HG03097 (cell line): ENCODE measurements at regions not wholly inside any gene's neighbourhood (a gene's known extent, or its start where the extent isn't known, plus 50 kb on each side); places are given as distances from the start of the nearest gene placed in this dataset.
"Not testable (repeated sequence)": the region's sequence is repeated elsewhere in the genome, so short reads cannot be mapped to it uniquely, and the experiment has no call there.

Experiments used
- ATAC-seq: cut with Tn5 transposase; IDR thresholded peaks from one replicate; pipeline ENCODE4 v1.9.1; 2021; ENCODE audit not compliant: unreplicated experiment, low FRiP score

DNA sequence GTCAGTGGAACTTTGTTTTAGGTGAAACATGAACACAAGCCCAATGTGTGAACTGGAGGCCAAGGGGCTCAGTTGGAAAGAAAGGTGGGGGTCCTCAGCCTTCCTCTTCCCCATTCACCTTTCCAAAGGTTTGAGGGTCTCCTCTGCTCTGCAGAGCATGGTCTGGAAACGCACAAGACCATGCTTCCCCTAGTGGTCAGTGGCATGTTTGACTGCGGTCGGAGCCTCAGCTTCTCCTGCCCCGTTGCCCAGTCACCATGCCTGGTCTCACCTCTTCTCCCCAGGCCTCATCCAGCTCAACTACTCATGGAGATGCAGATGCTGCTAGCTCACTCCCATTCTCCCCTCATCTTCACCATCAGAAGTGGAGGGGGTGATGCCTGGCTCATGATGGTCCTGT is 340.3 kb downstream of the GADD45G start:
- no peak for ATAC-seq

DNA sequence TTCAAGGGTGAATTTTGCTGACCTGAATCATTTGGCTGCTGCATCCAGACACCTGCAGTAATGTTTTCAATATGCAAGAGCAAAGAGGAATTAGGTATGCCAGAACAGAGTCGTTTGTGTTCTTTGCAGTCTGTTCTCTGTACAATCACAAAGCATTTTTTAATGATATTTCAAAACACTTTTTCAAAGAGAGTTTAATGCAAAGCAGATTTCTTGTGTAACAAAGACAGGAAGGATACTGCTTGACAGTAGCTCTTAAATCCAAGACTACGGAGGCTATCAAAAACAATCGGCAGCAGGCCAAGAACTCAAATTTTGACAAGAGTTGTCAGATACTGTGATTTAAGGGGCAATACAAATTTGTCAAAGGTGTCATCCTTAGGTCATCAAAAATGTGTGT is 341.9 kb downstream of the GADD45G start:
- no peak for ATAC-seq

- no peak for ATAC-seq
These were observed 344.3 kb downstream of the GADD45G start for GRCh38 chr9:89949111-89949510.

GRCh38 chr9:89951675-89952074 is 346.9 kb downstream of the GADD45G start:
- ATAC-seq, result no peak

DNA sequence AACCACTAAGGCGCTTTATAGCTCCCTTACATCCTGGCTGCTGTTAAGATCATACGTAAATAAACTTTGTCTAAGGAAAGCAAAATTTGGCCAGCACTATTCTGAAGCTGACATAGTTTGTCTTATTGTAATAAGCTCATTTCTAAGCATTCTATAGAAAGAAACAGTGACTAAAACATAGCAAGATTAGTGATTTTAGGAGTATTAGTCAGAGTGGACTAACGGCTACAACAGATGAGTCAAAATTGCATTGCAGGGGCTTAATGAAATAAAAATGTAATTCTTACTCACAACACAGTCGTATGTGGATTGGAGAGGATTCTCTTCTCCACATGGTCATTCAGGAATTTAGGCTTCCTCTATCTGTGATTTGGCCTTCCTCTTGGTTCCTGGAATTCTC is 347.6 kb downstream of the GADD45G start:
- no peak for ATAC-seq

DNA sequence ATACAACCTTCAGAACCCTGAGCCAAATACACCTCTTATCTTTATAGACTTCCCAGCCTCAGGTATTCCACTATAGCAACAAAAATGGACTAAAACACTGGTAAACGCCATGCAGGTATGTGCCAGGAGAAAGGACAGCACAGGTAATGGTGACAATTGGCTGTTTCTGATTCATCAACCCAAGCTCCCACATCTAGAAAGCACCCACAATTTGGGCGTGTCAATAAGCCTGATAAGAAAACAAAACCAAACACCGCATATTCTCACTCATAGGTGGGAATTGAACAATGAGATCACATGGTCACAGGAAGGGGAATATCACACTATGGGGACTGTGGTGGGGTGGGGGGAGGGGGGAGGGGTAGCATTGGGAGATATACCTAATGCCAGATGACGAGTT is 348.5 kb downstream of the GADD45G start:
- not testable (repeated sequence) for ATAC-seq

DNA sequence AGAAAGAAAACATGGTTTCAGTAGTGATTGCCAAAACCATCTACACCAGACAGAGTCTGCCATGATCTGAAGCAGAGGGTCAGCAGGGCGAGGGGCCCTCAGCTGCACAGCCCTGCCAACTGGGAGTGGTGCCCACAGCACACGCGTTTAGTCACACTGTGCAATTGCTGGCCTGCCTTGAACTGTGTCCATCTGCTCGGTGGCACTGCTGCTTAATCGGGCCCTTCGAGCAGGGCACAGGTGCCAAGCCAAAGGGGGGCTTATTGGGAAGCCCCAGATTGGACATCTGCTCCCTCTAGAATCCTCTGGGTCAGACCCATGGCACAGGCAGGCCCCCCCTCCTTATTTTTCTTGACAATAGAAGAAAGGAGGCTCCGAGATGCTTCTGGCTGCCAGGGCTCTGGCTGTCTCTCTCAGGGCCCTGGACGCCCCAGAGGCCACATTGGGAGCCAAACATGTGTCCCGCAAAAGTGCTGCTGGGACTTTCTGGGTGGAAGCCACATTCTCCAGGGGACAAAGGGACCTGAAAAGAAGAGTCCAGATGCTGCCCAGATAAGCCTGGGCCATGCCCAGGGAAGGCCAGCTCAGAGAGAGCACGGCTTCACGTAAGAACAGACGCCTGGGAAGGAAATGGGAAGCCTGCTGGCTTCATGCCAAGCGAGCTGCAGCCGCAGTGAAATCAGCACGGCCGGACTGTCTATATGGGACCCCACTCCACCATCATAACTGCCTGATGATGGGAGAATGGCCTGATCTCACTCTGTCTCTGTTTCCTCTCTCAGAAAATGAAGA is 349.2 kb downstream of the GADD45G start:
- no peak for ATAC-seq

- no peak for ATAC-seq
These were observed 350.3 kb downstream of the GADD45G start for GRCh38 chr9:89955144-89955543.

DNA sequence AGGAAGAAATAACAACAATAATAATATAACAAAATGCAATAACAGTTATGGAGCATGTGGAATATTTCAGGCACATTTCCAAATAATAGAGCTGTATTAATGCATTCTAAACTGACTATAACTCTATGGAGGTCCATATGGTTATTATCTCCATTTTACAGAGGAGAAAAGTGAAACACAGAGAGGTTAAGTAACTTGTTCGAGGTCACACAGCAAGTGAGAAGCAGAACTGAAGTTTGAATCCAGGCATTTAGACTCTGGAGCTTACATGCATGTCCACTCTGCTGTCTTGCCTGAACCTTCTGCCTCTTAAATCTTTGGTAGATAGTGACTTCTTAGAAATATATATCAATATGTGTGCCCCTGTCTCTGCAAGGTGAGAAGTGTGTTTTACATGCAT is 350.8 kb downstream of the GADD45G start:
- no peak for ATAC-seq

DNA sequence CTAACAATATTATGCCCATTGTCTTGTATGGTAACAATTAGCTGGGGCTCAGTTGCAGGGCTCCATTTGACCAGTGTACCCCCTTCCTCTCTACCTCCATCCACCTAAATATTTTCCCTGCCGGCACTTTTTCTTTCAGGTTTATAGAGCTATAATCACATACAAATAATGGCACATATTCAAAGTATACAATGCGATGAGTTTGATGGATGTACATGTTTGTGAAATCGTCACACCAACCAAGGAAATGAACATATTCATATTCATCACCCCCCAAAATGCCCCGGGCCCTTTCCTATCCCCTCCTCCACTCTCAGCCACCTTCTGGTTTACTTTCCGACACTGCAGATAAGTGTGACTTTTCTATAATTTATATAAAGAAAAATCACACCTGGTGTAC is 351.5 kb downstream of the GADD45G start:
- no peak for ATAC-seq

GRCh38 chr9:89956907-89957306 is 352.1 kb downstream of the GADD45G start:
- ATAC-seq, result no peak

- ATAC-seq, result no peak
These were observed 353.3 kb downstream of the GADD45G start for GRCh38 chr9:89958086-89958485.

DNA sequence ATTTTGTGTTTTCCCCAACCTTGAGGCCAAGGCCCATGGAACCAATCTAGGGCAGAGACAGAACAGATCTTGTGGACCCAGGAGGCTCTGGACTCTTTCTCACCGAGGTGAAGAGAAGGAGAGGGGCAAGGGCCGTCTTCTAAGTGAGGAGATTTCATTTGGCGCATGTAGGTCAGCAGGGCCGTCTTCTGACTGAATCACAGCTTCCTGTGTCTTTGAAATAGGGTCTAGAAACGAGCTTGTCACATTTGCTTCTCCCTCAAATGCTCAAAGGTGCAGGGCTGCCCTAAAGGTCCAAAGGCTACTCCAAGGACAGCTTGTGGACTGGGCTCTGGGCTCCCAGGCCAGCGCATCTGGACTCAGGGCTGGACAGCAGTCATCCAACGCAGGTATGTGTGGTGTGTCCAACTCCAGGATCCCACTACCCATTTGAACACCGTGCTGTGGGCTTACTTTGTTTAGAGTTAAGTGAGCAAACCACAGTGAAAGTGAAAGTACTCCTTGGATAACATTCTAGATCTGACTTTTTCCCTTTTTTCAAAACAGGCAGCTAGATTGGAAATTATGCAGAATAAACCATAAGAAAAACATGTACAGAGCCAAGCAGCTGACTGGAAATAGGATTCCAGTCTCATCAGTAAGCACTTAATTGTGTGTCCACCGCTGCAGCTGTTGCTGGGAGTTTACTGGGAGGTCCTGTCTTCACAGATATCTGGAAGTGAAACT is 357.0 kb downstream of the GADD45G start:
- ATAC-seq, result no peak

GRCh38 chr9:89963280-89963679 is 358.5 kb downstream of the GADD45G start:
- no peak for ATAC-seq

DNA sequence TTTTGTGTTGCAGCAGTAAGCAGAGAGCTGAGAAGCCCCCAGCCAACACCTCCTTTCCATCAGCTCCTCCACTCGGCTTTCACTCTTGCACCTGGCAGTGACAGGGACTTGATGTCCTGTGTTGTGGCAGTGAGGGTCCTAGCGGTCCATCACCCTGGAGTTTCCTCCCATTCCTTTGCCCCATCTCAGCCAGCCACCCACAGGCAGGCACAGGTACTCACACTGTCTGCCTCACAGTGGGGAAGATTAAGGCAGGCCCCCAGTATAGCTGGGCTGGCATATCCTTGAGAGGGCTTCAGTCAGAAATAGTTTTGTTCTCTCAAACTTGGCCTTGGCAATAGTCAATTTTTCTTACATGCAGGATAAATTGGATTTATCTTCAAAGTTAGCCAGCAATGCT is 362.7 kb downstream of the GADD45G start:
- ATAC-seq, result no peak

DNA sequence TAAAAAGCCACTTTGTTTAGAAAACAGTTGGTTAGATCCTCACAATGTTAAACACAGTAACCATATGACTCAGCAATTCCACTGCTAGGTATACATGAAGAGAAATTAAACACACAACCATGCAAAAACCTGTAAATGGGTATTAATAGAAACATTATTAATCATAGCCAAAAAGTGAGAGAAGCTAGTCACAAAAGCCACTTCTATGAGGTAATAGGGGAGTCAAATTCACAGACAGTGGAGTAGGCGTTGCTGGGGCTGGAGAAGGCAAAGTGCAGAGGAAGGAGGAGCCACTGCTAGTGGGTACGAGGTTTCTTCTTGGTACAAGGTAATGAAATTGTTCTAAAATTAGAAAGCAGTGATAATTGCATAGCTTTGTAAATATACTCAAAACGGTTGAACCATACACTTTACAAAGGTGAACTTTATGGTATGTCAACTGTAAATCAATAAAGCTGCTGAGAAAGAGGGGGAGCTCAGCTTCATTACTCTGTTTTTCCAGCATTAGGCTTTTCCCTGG is 364.4 kb downstream of the GADD45G start:
- ATAC-seq, result no peak

- ATAC-seq, result no peak
These were observed 365.2 kb downstream of the GADD45G start for GRCh38 chr9:89969881-89970639.

GRCh38 chr9:89970701-89971100 is 365.9 kb downstream of the GADD45G start:
- ATAC-seq, result no peak

DNA sequence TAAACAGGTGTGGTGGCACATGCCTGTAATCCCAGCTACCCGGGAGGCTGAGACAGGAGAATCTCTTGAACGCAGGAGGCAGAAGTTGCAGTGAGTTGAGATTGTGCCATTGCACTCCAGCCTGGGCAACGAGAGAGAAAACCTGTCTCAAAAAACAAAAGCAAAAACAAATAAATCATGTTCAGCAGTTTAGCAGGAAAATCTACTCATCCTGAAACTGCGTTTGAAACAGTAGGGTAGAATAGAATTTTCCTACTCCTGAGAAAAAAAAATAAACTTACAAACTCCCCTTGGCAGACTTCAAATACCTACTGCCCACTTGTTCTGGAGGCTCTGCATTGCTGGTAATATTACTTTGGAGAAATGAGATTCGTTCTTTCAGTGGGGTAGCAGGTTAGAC is 367.7 kb downstream of the GADD45G start:
- ATAC-seq, result no peak

GRCh38 chr9:89974582-89974981 is 369.8 kb downstream of the GADD45G start:
- no peak for ATAC-seq

DNA sequence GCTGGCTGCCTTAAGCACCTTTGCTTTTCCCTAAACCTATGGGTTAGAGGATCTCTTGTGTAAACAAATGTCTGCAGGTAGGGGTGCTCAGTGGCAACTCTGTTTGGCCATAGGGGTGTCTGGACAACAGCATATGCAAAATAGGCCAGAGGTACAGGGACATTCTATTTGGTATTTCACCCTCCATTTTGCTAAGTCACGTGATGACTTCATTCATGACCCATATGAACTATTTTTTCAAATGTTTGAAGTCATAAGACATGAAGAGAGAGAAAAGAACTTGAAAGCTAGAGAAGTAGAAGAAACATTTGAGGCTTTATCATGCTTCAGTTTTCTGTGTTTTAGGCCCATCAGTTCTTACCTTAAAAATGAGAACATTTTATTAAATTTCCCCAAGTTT is 370.2 kb downstream of the GADD45G start:
- ATAC-seq, result no peak
